Muscle of leg (tissue), 3 donors: ENCODE measurements at regions not wholly inside any gene's neighbourhood (a gene's known extent, or its start where the extent isn't known, plus 50 kb on each side); places are given as distances from the start of the nearest gene placed in this dataset.

Experiments
- DNase-seq: peaks from one replicate; pipeline ENCODE4 v3.0.0; 2013
- H3K27ac ChIP-seq: one replicate; pipeline ENCODE4 v1.5.1; 2013; ENCODE audit warnings: mild to moderate bottlenecking, low read length, control low read depth
- H3K27me3 ChIP-seq: one replicate; pipeline ENCODE4 v1.6.1; 2013; ENCODE audit warnings: low read length; ENCODE audit not compliant: control insufficient read depth, insufficient read depth
- H3K36me3 ChIP-seq: one replicate; pipeline ENCODE4 v1.6.1; 2013; ENCODE audit warnings: low read length; ENCODE audit not compliant: control insufficient read depth, insufficient read depth
- H3K4me1 ChIP-seq: one replicate; pipeline ENCODE4 v1.6.1; 2013; ENCODE audit warnings: low read length; ENCODE audit not compliant: control insufficient read depth, insufficient read depth
- H3K4me3 ChIP-seq: one replicate; pipeline ENCODE4 v1.5.1; 2013; ENCODE audit warnings: low read length, control low read depth
- H3K9me3 ChIP-seq: replicated peaks from 2 replicates; pipeline ENCODE4 v1.6.1; 2013; ENCODE audit warnings: low read depth, low read length; ENCODE audit not compliant: control insufficient read depth
- WGBS: methylation state at CpG from one replicate; pipeline ENCODE4 v1.1.5; 2013; ENCODE audit warnings: missing lambda C conversion rate; ENCODE audit not compliant: insufficient coverage; 5-methylcytosine and 5-hydroxymethylcytosine counted together

DNA sequence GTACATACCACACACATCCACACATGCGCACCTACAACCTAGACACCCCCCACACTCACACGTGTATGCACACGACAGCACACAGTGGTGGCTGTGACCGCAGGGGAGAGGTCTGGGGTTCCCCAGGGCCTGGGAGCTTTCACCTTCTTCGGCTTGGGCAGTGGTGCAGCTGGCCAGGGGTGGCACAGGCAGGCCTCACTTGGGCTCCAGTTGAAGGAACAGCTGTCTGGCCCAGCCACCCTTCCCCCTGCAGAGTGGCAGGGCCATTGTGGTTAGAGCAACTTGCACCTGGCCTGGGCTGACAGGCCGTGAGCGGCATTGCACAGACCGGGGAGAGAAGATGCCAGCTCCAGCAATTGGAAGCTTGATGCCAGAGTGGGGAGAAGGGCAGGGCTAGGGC lies 114.5 kb upstream of the GSE1 start:
- no peaks in the 10 kb centered on the region for H3K9me3 ChIP-seq
- WGBS: 72% methylated on average over 7 of the region's 8 CpGs
- H3K27me3 ChIP-seq: no peaks in the 10 kb centered on the region
- no peak overlapping the region for H3K4me3 ChIP-seq
- peak; percentile 70 for DNase-seq
- H3K27ac ChIP-seq: no peak overlapping the region
- peaks cover 13% of the 10 kb centered on the region for H3K4me1 ChIP-seq
- H3K36me3 ChIP-seq: no peaks in the 10 kb centered on the region

- peaks cover 13% of the 10 kb centered on the region for H3K4me1 ChIP-seq
- no peak for DNase-seq
These were observed 112.9 kb upstream of the GSE1 start for GRCh38 chr16:85500220-85500619.

GRCh38 chr16:85501900-85502299 lies 111.2 kb upstream of the GSE1 start:
- WGBS: 78% methylated on average over 11 of the region's 11 CpGs
- Histone ChIP-seq H3K4me1 (peaks cover 13% of the 10 kb centered on the region), H3K36me3 (no peaks in the 10 kb centered on the region), H3K4me3 (no peak overlapping the region), H3K27me3 (no peaks in the 10 kb centered on the region), H3K9me3 (no peaks in the 10 kb centered on the region), H3K27ac (no peak overlapping the region)
- DNase-seq: no peak

More at GRCh38 chr16:85500220-85500619, 112.9 kb upstream of the GSE1 start:
- Histone ChIP-seq H3K27ac (no peak overlapping the region), H3K36me3 (no peaks in the 10 kb centered on the region), H3K27me3 (no peaks in the 10 kb centered on the region), H3K9me3 (no peaks in the 10 kb centered on the region), H3K4me3 (no peak overlapping the region)
- 61% methylated on average over 4 of the region's 12 CpGs for WGBS

DNA sequence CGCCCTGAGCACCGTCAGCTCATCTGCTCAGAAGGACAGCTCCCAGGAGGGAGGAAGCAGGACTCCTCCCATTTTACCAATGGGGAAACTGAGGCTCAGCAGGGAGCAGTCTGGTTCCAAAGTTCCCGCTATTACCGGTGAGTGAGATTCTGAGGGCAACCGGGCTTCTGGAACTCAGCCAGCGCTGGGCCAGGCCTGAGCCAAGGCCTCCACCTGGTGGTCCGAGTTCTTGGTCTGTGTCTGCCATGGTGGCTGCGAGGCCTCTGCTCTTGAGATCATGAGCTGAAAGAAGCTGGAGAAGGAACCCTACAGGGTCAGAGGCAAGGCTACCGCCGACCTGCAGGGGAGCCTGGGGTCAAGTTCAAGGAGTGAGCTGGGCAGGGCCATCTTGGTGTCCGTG lies 110.8 kb upstream of the GSE1 start:
- no peak overlapping the region for H3K27ac ChIP-seq
- H3K27me3 ChIP-seq: no peaks in the 10 kb centered on the region
- 80% methylated on average over 11 of the region's 11 CpGs for WGBS
- H3K4me1 ChIP-seq: peaks cover 13% of the 10 kb centered on the region
- DNase-seq: no peak
- no peaks in the 10 kb centered on the region for H3K9me3 ChIP-seq
- H3K4me3 ChIP-seq: no peak overlapping the region
- peaks cover 3% of the 10 kb centered on the region for H3K36me3 ChIP-seq

DNA sequence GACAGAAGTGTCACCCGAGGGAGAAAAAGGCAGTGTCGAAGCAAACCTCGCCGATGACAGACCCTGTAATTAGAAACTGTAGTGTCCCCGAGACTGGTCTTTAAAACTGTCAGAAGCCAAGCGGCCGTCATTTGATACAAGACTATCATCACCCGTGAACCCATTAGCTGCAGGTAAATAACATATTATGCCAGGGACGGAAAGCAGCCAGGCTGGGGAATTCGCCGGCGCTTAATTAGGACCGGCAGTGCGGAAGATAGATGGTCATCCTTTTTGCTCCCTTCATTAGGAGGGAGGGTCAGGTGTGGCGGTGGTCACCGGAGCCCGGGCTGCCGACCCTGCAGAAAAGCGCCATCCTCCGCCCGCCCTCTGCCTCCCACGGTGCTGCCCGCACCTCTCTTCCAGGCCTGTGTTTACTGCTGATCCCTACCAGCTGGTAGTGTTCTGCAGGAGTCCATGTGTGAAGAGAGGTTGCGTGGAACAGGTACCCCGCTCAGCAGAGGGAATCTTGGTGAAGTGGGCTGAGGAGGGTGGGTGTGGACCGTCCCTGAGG lies 109.4 kb upstream of the GSE1 start:
- Histone ChIP-seq H3K4me1 (peaks cover 11% of the 10 kb centered on the region), H3K27ac (no peak overlapping the region), H3K27me3 (no peaks in the 10 kb centered on the region), H3K36me3 (peaks cover 5% of the 10 kb centered on the region), H3K4me3 (no peak overlapping the region), H3K9me3 (no peaks in the 10 kb centered on the region)
- 81% methylated on average over 14 of the region's 26 CpGs for WGBS
- no peak for DNase-seq

- H3K27ac ChIP-seq: no peak overlapping the region
- WGBS: 70% methylated on average over 7 of the region's 9 CpGs
- no peaks in the 10 kb centered on the region for H3K27me3 ChIP-seq
- DNase-seq: no peak
- no peaks in the 10 kb centered on the region for H3K9me3 ChIP-seq
- peaks cover 8% of the 10 kb centered on the region for H3K4me1 ChIP-seq
- H3K36me3 ChIP-seq: peaks cover 5% of the 10 kb centered on the region
- no peak overlapping the region for H3K4me3 ChIP-seq
These were observed 108.9 kb upstream of the GSE1 start for GRCh38 chr16:85504242-85504641.

DNA sequence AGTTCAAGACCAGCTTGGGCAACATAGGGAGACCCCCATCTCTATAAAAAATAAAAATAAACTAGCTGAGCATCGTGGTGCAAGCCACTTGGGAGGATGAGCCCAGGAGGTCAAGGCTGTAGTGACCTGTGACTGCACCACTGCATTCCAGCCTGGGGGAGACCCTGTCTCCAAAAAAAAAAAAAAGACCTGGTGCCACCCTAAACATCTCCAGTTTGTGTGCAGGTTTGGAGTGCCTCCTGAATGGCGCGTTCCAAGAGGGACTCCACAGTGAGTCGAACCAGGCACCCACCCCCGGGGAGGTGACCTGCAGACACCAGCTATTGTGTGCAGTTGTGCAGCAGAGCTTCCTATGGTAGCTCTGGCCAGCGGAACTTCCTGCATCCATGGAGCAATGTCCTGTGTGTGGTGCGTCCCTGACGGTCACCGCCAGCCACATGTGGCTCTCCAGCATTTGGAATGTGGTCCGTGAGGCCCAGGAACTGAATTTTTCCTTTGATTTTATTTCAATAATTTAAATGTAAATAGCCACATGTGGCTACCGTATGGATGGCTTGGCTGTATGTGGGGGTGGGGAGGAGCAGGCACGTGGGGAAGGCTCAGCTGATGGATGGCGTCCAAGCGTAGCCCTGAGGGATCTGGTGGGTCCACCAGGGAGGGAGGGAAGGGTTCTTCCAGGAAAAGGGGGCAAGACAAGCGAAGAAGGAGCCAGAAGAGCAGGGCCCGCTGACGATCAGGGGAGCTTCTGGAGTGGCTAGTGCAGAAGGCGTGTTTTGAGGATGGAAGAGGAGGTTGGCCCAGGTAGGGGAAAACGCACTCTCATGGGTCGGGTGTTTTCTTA lies 107.1 kb upstream of the GSE1 start:
- Histone ChIP-seq H3K4me3 (no peak overlapping the region), H3K36me3 (peaks cover 5% of the 10 kb centered on the region), H3K27ac (no peak overlapping the region), H3K27me3 (no peaks in the 10 kb centered on the region), H3K4me1 (peaks cover 8% of the 10 kb centered on the region), H3K9me3 (no peaks in the 10 kb centered on the region)
- 78% methylated on average over 15 of the region's 20 CpGs for WGBS
- no peak for DNase-seq

- Histone ChIP-seq H3K4me1 (peaks cover 8% of the 10 kb centered on the region), H3K27ac (no peak overlapping the region), H3K36me3 (peaks cover 5% of the 10 kb centered on the region), H3K9me3 (no peaks in the 10 kb centered on the region), H3K4me3 (no peak overlapping the region), H3K27me3 (no peaks in the 10 kb centered on the region)
- DNase-seq: no peak
- 86% methylated on average over 2 of the region's 8 CpGs for WGBS
These were observed 106.5 kb upstream of the GSE1 start for GRCh38 chr16:85506635-85506911.

DNA sequence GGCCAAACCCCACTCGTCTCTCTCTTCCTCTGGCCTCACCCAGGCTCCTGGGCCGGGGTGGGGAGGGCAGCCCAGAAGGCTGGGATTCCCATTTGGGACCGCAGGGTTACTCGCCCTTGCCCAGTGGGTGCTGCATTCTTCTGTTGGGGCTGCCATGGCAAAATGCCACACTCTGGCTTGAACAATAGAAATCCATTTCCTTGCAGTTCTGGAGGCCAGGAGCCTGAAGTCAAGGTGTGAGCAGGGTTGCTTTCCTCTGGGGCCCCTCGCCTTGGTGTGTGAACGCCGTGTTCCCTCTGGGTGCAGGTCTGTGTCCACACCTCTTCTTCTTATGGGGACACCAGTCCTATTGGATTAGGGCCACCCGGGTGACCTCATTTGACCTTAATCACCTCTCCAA lies 105.8 kb upstream of the GSE1 start:
- no peak for DNase-seq
- Histone ChIP-seq H3K4me1 (peaks cover 13% of the 10 kb centered on the region), H3K36me3 (peaks cover 5% of the 10 kb centered on the region), H3K4me3 (no peak overlapping the region), H3K27me3 (no peaks in the 10 kb centered on the region), H3K9me3 (no peaks in the 10 kb centered on the region), H3K27ac (peak overlapping the region; percentile 29)
- 90% methylated on average over 8 of the region's 8 CpGs for WGBS

DNA sequence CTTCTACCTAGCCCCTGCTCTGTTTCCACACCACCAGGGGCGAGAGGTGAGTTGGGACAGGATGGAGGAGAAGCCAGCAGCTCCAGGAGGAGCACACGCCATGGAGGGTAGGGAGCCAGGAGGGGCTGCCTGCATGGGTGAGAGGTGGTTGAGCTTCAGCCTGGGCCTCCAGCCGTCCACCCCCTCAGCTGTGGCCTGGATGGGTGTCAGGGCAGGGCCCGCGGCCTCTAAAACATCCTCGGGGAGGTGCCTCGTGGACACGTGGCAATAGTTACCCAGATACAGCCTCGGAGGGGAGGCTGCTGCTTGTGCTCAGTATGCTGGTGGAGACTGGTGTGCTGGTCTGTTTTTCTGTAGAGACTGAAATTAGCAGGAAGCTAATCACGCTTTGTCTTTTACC lies 104.7 kb upstream of the GSE1 start:
- Histone ChIP-seq H3K27me3 (no peaks in the 10 kb centered on the region), H3K4me1 (peaks cover 21% of the 10 kb centered on the region), H3K27ac (no peak overlapping the region), H3K9me3 (no peaks in the 10 kb centered on the region), H3K4me3 (no peak overlapping the region), H3K36me3 (peaks cover 5% of the 10 kb centered on the region)
- DNase-seq: no peak
- 89% methylated on average over 9 of the region's 10 CpGs for WGBS
